HT1080 (cell line): ENCODE measurements at regions not wholly inside any gene's neighbourhood (a gene's known extent, or its start where the extent isn't known, plus 50 kb on each side); places are given as distances from the start of the nearest gene placed in this dataset.
"Not testable (repeated sequence)": the region's sequence is repeated elsewhere in the genome, so short reads cannot be mapped to it uniquely, and the experiment has no call there.

Source experiments
- DNase-seq: peaks from one replicate; pipeline ENCODE4 v3.0.0-alpha.2; 2015; ENCODE audit warnings: low read depth

DNA sequence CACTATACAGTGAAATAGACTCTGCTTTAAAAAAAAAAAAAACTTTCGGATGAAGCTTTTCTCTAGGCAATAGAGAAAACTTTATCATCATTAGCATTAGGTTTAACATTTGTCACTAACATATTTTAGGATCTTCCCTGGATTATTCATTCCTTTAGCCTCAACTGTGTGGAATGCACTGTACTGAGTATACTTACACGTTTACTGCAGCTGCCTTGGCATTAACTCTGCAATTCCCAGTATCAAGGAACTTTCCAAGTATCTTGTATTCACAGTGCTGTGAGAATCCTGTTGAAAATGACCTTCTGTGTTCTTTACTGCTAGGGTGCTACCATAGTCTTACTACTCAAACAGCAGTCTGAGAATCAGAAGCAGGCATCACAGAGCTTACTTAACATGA is 328.2 kb upstream of the COL3A1 start:
- no peak for DNase-seq

DNA sequence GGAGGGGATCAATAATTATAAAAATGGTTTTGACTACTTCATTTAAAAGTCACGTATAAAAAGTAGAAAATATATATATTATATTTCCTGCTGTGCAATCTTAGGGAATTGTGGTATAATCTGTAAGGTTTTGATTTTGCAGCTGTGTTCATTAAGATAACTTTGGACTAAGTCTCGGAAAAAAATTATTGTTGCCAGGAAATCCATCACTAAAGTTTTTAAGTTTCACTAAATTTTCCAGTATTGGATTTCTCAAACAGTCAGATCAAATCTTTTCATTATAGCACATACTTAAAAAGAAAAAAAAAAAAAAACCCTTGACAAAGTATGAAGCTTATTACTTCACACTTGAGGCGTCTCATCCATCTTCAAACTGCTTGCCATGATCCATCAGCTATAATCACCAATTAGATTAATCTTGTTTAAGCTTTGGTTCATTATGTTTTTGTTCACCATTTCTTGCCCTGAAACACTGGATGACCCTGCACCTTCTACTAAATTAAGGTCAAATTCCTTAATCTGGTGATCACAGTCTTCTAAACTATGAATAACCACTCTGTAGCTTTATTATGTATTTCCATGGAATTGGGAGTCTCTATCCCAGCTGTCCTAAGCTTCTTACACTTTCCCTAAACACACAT is 326.6 kb upstream of the COL3A1 start:
- no peak for DNase-seq

DNA sequence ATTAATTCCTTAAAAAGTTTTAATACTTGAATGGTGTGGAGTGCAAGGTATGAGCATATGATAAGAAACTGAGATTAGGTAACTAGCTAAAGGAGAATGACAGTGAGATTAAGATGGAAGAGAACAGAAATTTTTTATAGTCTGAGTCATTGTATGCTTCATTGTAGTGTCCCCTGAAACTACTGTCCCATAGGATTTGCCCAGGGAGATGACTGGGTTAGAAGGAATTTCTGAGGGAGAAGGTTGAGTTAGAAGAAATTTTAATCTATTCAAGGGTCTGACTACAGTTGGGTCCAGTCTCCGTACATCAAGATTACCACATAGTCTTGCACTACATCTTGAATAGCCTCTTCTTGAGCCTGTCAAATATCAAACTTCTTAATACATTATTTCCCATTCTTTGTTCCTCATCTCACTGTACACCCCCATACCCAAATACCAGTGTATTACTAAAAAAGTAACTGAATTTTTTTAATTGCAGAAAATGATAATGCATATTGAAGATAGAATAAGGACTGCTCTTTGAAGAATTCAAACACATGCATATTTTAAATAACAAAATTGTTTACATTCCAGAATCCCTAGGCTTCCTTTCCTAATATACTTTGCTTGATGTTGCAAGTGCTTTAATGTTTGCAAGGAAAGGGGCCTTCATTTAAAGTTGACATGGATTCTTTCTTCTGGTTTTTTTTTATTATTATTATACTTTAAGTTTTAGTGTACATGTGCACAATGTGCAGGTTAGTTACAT is 314.3 kb upstream of the COL3A1 start:
- peak; percentile 77 for DNase-seq

DNA sequence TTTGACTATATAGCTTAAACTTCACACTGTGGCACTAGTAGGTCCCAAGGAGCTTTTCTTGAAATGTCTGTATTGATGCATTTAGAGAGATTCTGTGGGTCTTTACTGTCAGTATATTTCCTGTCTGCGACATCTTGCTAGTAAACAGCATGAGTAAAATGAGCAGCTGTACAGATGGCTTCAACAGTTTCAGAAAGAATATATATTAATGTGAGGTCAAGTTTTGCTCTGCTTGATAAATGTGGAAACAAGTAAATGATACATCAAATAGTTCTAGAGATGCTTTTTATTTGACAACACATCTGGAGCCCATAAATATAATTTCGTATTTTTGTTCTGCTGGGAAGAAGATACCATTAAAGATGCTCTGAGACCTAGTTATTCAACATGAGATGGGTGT is 310.9 kb upstream of the COL3A1 start:
- no peak for DNase-seq

DNA sequence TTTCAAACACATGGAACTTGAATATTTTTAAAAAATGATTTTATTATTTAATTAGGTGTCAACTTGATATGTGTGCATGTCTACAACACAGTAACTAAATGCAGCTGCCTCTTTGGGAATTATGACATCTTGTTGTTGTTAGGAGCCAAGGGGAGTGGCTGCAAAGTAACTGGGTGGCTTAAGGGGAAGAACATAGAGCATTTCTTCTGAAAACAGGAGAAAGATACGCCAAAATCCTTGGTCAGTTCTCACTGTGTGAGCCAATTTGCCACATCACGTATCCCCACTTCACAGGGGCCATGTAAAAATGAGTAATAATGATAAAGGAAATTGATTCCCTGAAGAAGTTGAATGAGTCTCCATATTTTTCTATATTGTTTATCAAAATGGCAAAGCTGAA is 309.8 kb upstream of the COL3A1 start:
- DNase-seq = no peak

DNA sequence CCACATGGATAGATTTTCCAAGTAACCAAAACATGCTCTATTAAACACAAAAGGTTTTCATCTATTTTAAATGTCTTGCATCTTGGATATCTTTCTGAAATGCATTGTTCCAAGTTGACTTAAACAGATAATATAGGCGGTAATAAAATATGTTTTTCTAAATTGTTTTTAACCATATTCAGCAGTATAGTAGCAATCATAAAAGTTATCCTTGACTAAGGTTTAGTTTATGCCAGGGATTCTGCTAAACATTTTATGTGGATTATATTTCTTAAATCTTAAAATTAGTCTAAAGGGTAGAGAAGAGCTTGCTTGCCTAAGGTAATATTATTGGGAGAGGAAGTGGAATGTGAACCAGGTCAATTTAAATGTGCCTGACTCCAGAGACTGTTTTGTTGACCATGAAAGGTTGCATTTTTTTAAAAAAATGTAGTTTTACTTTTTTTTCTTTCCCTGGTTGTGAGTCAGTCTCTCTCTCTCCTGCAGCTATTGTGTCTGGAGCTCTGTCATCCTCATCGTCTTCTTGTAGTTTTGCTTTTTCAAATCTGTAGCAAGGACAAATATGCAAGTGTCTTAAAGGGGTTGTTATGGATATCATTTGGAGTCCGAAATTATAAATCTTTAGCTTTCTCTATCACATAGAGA is 309.1 kb upstream of the COL3A1 start:
- DNase-seq = peak; percentile 43

DNA sequence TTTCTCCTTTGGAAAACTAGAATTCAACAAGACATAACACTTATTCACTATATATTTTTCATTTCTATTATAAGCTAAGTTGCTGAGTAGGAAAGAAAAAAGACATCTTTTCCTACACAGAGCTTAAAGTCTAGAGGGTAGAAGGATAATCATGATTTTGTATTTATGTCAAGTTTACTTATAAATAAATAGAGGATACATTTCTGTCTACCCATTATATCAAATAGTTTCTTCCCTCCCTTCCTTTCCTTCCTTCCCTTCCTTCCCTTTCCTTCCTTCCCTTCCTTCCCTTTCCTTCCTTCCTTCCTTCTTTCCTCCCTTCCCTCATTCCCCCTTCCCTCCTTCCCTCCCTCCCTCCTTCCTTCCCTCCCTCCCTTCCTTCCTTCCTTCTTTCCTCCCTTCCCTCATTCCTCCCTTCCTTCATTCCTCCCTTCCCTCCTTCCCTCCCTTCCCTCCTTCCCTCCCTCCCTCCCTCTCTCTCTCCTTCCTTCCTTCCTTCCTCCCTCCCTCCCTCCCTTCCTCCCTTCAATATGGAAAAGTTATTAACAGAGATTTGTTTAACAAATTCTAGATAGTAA is 308.4 kb upstream of the COL3A1 start:
- no peak for DNase-seq

DNA sequence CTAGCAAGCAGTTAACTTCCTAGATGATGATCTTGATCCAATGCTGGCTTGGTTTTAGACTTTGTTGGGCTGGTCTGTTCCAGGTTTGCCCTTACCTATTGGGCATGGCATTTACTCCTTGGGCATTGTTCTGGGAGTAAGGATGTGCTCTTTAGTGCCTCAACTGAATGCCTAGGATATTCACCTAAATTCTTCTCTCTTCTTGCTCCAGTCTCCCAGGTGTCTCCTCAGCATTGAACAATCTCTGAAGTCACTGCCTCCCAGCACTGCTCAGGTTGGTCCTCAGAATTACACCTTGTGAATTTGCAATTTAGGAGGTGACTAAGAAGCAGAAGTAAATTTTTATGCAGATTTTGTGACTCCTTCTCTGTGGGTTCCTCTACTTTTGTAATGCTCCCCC is 307.7 kb upstream of the COL3A1 start:
- DNase-seq = no peak

DNA sequence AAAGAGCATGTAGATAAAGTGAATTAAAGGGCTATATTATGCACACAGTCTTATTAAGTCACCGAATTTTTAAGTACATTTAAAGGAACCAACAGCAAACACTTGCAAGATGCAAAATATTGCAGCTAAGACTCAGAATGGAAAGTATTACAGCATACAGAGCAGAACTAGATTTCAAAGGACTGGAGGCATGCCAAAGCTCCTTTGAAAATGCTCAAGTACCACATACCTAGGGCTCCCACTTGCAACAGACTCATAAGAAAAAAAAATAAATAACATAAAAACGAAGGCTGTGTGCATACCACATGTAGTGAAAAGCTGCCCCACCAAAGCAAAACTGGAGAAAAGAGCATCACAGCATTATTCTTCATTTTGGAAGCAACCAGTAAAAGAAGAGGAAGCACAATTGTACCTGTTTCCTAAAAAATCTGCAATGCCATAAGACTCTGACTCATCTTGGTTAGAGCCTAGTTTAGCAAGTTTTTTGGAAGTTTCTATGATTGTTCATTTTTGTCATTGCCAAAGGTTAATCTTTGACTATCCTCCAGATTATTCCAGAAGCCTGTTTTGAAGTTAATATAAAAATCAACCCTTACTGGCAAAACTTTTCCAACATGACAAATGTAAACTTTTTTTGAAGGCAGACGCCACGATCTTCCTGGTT is 306.0 kb upstream of the COL3A1 start:
- peak; percentile 37 for DNase-seq

DNA sequence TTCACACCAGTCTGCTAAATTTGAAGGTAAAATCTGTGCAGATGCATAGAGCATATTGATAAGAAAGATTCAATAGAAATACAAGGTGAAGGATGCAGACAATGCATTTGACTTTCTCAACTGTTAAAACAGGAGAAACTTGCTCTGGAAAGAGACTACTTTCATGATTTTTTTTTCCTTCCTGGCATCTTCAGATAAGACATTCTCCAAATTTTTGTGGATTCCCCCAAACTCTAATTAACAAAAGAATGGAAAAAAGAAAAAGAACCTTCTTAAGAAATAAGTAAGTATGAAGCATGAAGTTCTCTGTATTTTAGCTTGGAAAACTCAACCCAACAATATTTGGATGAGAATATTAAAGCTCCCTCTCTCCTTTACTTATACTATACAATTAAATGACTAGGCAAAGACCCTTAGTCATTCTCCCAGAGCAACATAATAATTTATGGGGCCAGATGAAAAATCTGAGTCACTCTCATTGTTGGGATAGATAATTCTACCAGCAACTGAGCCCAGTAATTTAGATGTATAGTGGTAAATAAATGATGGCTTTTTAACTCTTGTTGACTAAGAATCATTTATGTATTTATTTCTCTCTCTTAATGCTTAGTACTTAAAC is 298.7 kb upstream of the COL3A1 start:
- peak; percentile 59 for DNase-seq

DNA sequence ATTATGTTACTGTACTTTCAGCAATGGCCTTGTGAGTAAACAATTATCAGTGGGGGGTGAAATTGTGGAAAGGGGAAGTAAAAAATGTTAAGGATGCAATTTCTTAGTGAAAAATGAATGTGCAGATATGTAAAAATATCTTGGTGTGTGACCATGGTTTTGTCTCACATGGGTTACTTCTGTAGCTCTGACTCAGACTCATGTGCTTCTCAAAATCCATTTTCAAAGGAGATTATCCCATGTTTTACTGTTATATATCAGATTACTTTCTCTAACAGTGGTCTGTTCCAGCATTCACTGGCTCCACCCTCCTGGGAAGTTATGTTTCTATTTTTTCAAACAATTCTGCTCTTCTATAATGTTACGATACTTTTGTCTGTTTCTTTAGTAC is 298.2 kb upstream of the COL3A1 start:
- DNase-seq = peak; percentile 26

DNA sequence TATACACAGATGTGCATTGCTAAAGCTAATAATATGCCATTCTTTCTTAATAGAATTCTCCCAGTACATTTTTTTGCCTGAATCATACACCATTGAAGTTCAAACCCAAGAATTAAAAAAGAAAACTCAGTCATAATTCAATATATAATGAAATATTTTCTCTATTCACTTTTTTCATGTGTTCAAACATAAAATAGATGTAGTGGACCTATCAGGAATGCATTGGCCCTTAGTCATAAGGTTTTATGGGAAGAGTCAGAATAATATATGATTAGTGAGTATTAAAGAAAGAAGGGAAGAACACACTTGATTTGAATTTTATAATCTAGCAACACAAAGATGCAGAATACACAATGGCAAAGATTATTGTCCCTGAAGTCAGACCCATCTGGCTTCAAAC is 297.0 kb upstream of the COL3A1 start:
- no peak for DNase-seq

DNA sequence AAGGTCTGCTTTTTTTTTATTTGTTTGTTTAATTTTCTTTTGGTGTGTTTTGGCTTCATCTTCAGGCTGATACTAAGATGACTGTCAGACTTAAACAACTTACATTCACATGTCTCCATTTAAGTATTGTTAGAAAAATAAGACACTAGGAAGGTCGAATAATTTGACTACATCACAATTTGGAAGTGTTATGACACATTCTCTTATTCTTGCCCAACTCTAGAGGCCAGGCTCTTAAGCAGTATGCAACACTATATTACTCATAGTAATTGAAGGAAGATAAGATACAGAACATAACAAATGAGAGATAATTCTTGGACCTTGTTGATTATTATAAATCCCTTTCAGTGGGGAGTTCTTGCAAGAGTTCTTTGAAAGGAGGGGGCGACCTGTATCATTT is 295.3 kb upstream of the COL3A1 start:
- no peak for DNase-seq

DNA sequence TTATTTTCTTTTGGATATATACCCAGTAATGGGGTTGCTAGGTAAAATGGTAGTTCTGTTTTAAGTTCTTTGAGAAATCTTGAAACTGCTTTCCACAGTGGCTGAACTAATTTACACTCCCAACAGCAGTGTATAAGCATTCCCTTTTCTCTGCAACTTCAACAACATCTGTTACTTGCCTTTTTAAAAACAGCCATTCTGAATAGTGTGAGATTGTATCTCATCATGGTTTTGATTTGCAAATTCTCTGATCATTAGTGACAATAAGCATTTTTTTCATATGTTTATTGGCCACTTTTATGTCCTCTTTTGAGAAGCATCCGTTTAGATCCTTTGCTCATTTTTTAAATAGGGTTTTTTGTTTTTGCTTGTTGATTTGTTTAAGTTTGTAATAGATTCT is 291.3 kb upstream of the COL3A1 start:
- no peak for DNase-seq

DNA sequence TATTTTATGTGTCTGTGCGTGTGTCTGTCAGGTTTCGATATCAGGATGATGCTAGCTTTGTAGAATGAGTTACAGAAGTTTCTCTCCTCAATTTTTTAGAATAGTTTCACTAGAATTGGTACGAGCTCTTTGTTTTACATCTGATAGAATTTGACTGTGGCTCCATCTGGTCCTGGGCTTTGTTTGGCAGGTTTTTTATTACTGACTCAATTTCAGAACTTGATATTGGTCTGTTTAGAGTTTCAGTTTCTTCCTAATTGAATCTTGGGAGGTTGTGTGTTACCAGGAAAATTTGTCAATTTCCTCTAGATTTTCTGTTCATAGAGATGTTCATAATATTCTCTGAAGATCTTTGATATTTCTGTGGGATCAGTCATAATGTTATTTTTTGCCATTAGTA is 289.4 kb upstream of the COL3A1 start:
- DNase-seq = no peak

DNA sequence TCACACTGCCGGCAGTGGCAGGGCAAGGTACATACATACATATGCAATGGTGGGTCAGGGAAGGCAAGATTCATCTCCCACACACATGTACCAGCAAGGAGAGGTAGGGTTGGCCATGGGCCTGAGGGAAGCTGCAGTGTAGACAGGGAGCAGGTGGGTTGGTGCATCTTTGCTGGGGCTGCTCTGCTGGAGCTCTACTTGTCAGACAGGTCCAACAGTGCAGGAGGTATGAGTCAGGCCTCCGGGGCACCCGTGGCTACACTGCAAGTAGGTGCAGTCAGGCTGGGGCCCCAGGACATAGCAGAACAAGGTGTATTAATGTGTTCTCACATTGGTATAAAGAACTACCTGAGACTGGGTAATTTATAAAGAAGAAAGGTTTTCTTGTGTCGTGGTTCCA is 281.1 kb upstream of the COL3A1 start:
- DNase-seq = no peak

DNA sequence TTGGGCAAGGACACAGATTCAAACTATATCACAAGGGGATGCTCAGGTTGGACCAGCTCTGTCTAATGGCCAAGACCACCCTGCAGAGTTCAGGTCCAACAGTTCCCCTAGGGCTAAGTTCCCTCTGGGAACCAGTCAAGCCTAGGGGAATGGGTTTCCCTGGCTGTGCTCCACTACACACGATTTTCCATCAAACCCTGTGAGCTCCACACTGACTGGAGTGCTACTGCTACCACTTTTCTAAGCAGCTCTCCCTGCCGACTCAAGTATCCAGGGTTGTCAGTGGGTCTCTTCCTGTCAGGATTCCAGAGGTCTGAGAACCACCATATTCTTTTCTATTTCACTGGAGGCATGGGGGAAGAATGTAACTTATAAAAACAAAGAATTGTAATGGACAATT is 280.4 kb upstream of the COL3A1 start:
- no peak for DNase-seq

DNA sequence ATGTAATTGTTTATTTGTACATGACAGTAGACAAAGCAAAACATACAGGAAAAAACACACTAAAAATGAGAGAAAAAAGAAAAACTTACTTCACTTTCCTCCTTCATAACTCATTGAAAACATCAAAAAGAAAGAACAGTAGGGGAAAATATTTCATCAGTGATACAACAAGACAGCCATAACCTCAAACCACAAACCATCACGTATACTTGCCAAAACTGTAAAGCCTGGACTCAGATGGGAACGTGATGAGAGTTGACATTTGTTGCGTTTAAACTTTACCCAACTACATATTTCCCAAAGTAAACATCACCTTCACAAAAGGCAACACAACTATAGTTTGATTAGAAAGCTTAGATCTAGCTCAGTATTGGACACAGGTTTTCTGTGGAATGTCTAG is 278.2 kb upstream of the COL3A1 start:
- DNase-seq = peak; percentile 73

DNA sequence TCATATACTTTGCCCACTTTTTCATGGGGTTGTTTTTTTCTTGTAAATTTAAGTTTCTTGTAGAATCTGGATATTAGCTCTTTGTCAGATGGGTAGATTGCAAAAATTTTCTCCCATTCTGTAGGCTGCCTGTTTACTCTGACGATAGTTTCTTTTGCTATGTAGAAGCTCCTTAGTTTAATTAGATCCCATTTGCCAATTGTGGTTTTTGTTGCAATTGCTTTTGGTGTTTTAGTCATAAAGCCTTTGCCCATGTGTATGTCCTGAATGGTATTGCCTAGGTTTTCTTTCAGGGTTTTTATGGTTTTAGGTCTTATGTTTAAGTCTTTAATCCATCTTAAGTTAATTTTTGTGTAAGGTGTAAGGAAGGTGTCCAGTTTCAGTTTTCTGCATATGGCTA is 276.0 kb upstream of the COL3A1 start:
- DNase-seq = not testable (repeated sequence)

DNA sequence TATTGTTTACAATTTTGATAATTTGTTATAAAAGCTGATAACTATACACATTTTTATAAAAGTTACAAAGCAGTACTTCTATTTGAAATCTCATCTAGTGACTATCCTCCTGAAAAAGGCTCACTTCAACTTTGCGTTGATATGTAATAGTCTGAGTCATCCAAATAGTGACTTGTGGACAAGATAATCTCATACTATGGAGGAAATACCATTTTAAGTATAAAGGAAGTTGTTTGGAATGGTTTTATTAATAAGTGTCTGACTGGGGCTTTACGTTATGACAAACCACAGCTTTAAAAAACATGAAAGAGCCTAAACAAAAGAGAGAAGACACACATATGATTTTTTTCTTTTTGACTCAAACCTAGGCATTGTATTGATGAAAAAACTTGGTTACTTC is 272.3 kb upstream of the COL3A1 start:
- DNase-seq = peak; percentile 48

DNA sequence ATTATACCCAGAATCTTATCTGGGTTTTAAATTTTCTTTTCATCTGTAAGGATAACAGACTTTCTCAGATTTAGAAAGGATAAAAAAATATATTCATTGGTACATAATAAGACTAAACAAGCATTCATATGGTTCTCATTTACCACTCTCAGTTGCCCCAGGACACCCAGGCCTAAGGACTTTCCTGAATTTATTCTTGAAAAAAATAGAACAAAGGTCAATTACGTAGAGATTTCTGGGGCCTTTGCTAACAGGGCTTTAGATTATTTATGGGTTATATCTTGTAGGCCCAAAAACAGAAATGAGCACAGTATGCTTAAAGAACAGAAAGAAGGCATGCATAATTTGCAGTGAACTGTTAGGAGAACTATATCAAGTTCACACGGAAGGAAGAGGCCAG is 269.0 kb upstream of the COL3A1 start:
- no peak for DNase-seq

DNA sequence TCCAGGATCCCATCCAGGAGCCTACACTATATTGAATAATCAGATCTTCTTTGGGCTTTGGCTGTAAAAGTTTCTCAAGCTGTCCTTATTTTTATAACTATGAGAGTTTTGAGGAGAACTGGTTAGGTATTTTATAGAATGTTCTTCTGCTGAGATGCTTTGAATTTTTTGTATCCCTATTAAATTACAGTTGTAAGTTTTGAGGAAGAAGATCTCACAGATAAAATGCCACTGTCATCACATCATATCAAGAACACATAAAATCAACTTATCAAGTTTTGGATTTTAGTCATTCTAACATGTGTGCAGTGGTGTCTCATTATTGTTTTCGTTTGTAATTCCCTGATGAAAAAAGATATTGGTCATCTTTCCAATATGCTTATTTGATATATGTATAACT is 260.2 kb upstream of the COL3A1 start:
- no peak for DNase-seq
